ENCODE measurements at regions not wholly inside any gene's neighbourhood (a gene's known extent, or its start where the extent isn't known, plus 50 kb on each side); places are given as distances from the start of the nearest gene placed in this dataset.

- POLR2A ChIA-PET: no interaction called here
- H3K4me3 ChIP-seq (ENCODE audit: low read depth in 2 of 2, low read length in 2 of 2): no peak overlapping the region
- no peak for TF ChIP-seq POLR2AphosphoS5 (IDR thresholded peaks at IDR 0.05; ENCODE audit: low read depth, low read length)
- TF ChIP-seq SIN3A (IDR thresholded peaks at IDR 0.05; ENCODE audit: borderline replicate concordance, insufficient read depth, low read depth, low read length): no peak
- H3K27me3 ChIP-seq (ENCODE audit: control insufficient read depth, insufficient read depth, low read length): no peaks in the 10 kb centered on the region
- no TSS peak for BruUV-seq (replicated peaks)
- no peaks in the 10 kb centered on the region for H3K36me3 ChIP-seq (ENCODE audit: control insufficient read depth, insufficient read depth, low read length)
- intact Hi-C loops (cut with micrococcal nuclease; ENCODE audit: unreplicated experiment) (no loop called here), in situ Hi-C loops (cut with HindIII; ENCODE audit: low pct_unique_long_range_greater_than_20kb, low sequenced_read_pairs) (no loop called here)
- no peak overlapping the region for H3K27ac ChIP-seq (ENCODE audit: low read length)
- DNase-seq (ENCODE audit: low read depth, low spot score) (no peak), ATAC-seq (no peak)
- CTCF ChIA-PET: no interaction called here
- no peaks in the 10 kb centered on the region for H3K9me3 ChIP-seq (ENCODE audit: control insufficient read depth, insufficient read depth, low read depth, low read length)
- H3K4me1 ChIP-seq (ENCODE audit: control insufficient read depth, insufficient read depth, low read length): no peaks in the 10 kb centered on the region
Observed at GRCh38 chr2:209269024-209269423, 154.8 kb upstream of the MAP2 start.

GRCh38 chr2:209276000-209276399, 147.8 kb upstream of the MAP2 start:
- TF ChIP-seq, protein P1, sequence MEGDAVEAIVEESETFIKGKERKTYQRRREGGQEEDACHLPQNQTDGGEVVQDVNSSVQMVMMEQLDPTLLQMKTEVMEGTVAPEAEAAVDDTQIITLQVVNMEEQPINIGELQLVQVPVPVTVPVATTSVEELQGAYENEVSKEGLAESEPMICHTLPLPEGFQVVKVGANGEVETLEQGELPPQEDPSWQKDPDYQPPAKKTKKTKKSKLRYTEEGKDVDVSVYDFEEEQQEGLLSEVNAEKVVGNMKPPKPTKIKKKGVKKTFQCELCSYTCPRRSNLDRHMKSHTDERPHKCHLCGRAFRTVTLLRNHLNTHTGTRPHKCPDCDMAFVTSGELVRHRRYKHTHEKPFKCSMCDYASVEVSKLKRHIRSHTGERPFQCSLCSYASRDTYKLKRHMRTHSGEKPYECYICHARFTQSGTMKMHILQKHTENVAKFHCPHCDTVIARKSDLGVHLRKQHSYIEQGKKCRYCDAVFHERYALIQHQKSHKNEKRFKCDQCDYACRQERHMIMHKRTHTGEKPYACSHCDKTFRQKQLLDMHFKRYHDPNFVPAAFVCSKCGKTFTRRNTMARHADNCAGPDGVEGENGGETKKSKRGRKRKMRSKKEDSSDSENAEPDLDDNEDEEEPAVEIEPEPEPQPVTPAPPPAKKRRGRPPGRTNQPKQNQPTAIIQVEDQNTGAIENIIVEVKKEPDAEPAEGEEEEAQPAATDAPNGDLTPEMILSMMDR (IDR thresholded peaks at IDR 0.05): no peak
- TF ChIP-seq TCF7L2 (IDR thresholded peaks at IDR 0.05; ENCODE audit: low read depth, low read length) (no peak), SIN3A (IDR thresholded peaks at IDR 0.05; ENCODE audit: borderline replicate concordance, insufficient read depth, low read depth, low read length) (no peak), REST (IDR thresholded peaks at IDR 0.05; ENCODE audit: insufficient read depth in 1 of 2, low read depth in 2 of 2, low read length in 1 of 2) (no peak), POLR2AphosphoS5 (IDR thresholded peaks at IDR 0.05; ENCODE audit: low read depth, low read length) (no peak)
- no peaks in the 10 kb centered on the region for H3K27me3 ChIP-seq (ENCODE audit: control insufficient read depth, insufficient read depth, low read length)
- H3K9me3 ChIP-seq (ENCODE audit: control insufficient read depth, insufficient read depth, low read depth, low read length): no peaks in the 10 kb centered on the region
- in situ Hi-C loops (cut with HindIII; ENCODE audit: low pct_unique_long_range_greater_than_20kb, low sequenced_read_pairs): no loop called here
- ChIA-PET CTCF (no interaction called here), POLR2A (no interaction called here)
- no TSS peak for BruUV-seq (replicated peaks)
- H3K36me3 ChIP-seq (ENCODE audit: control insufficient read depth, insufficient read depth, low read length): no peaks in the 10 kb centered on the region
- intact Hi-C loops (cut with micrococcal nuclease; ENCODE audit: unreplicated experiment): no loop called here
- H3K27ac ChIP-seq (ENCODE audit: low read length): no peak overlapping the region
- H3K4me1 ChIP-seq (ENCODE audit: control insufficient read depth, insufficient read depth, low read length): no peaks in the 10 kb centered on the region
- no peak for DNase-seq (ENCODE audit: low read depth, low spot score)
- no peak for ATAC-seq
- H3K4me3 ChIP-seq (ENCODE audit: low read depth in 2 of 2, low read length in 2 of 2): no peak overlapping the region

- Histone ChIP-seq H3K9me3 (ENCODE audit: control insufficient read depth, insufficient read depth, low read depth, low read length) (no peaks in the 10 kb centered on the region), H3K27ac (ENCODE audit: low read length) (no peak overlapping the region), H3K36me3 (ENCODE audit: control insufficient read depth, insufficient read depth, low read length) (no peaks in the 10 kb centered on the region), H3K4me3 (ENCODE audit: low read depth in 2 of 2, low read length in 2 of 2) (no peak overlapping the region), H3K4me1 (ENCODE audit: control insufficient read depth, insufficient read depth, low read length) (no peaks in the 10 kb centered on the region), H3K27me3 (ENCODE audit: control insufficient read depth, insufficient read depth, low read length) (no peaks in the 10 kb centered on the region)
- in situ Hi-C loops (cut with HindIII; ENCODE audit: low pct_unique_long_range_greater_than_20kb, low sequenced_read_pairs) (no loop called here), intact Hi-C loops (cut with micrococcal nuclease; ENCODE audit: unreplicated experiment) (no loop called here)
- no peak for TF ChIP-seq REST (IDR thresholded peaks at IDR 0.05; ENCODE audit: insufficient read depth in 1 of 2, low read depth in 2 of 2, low read length in 1 of 2)
- TF ChIP-seq SIN3A (IDR thresholded peaks at IDR 0.05; ENCODE audit: borderline replicate concordance, insufficient read depth, low read depth, low read length): no peak
- no peak for TF ChIP-seq TCF7L2 (IDR thresholded peaks at IDR 0.05; ENCODE audit: low read depth, low read length)
- TF ChIP-seq POLR2AphosphoS5 (IDR thresholded peaks at IDR 0.05; ENCODE audit: low read depth, low read length): no peak
- TF ChIP-seq, protein P1 (IDR thresholded peaks at IDR 0.05): no peak
- no peak for ATAC-seq
- ChIA-PET POLR2A (no interaction called here), CTCF (no interaction called here)
- no peak for DNase-seq (ENCODE audit: low read depth, low spot score)
- BruUV-seq (replicated peaks): no TSS peak
Observed at GRCh38 chr2:209277444-209277843, 146.4 kb upstream of the MAP2 start.
